ENCODE measurements at regions not wholly inside any gene's neighbourhood (a gene's known extent, or its start where the extent isn't known, plus 50 kb on each side); places are given as distances from the start of the nearest gene placed in this dataset.

DNA sequence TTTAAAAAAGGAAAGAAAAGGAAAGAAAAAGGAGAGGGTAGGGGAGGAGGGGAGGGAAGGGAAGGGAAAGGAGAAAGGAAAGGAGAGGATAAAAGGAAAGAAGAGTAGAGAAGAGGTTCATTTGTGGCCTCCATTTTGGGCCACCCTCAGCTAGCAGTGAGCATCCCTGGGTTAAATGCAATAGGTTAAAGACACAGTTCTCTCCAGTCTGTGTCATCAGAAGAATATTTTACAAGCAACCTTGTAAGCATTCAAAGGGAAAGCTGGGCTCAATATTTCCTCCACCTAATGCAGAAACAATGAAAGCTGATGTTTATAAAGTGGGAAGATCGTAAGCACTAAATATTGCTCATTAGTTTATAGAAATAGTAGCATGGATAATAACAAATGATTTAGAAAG is 219.1 kb upstream of the PITRM1 start:
- TF ChIP-seq, protein P1, sequence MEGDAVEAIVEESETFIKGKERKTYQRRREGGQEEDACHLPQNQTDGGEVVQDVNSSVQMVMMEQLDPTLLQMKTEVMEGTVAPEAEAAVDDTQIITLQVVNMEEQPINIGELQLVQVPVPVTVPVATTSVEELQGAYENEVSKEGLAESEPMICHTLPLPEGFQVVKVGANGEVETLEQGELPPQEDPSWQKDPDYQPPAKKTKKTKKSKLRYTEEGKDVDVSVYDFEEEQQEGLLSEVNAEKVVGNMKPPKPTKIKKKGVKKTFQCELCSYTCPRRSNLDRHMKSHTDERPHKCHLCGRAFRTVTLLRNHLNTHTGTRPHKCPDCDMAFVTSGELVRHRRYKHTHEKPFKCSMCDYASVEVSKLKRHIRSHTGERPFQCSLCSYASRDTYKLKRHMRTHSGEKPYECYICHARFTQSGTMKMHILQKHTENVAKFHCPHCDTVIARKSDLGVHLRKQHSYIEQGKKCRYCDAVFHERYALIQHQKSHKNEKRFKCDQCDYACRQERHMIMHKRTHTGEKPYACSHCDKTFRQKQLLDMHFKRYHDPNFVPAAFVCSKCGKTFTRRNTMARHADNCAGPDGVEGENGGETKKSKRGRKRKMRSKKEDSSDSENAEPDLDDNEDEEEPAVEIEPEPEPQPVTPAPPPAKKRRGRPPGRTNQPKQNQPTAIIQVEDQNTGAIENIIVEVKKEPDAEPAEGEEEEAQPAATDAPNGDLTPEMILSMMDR (conservative IDR thresholded peaks at IDR 0.05; ENCODE audit: low read depth, low read length): no peak
- no peak for TF ChIP-seq EZH2 (IDR thresholded peaks at IDR 0.05; ENCODE audit: low read length, unreplicated experiment)

Data from PC-3 (cell line).